ENCODE measurements at regions not wholly inside any gene's neighbourhood (a gene's known extent, or its start where the extent isn't known, plus 50 kb on each side); places are given as distances from the start of the nearest gene placed in this dataset.

- no peak for TF ChIP-seq CTCF (IDR thresholded peaks at IDR 0.05)
- no peak for TF ChIP-seq POLR2A (IDR thresholded peaks at IDR 0.05)
Observed at GRCh38 chr9:91087462-91087759, 274.3 kb downstream of the AUH start.
